Hypothalamus (tissue), 51 donors: ENCODE measurements at regions not wholly inside any gene's neighbourhood (a gene's known extent, or its start where the extent isn't known, plus 50 kb on each side); places are given as distances from the start of the nearest gene placed in this dataset.
"Not testable (repeated sequence)": the region's sequence is repeated elsewhere in the genome, so short reads cannot be mapped to it uniquely, and the experiment has no call there.

Experiments used
- DNase-seq, 51 donors: peaks; one replicate each; lab custom pipeline; 2025; lab: John Stamatoyannopoulos, UW

DNA sequence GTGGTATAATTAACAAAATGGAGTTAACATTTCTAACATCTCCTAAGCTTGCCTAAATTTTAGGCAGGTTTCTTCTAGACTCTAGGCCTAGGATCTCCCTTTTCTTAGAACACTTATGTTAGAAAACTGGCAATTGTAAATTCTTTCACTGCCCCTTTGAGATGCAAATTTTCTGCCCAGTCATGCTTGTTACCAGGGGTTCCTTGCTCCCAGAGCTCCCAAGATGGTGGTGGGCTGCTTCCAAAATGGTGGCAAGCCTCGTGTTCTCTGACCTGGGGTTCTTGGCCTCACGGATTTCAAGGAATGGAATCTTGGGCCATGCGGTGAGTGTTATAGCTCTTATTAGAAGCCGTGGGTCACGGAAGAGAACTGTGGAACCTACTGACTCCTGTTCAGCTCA lies 1361.4 kb downstream of the NCAM2 start:
- not testable (repeated sequence) for DNase-seq

DNA sequence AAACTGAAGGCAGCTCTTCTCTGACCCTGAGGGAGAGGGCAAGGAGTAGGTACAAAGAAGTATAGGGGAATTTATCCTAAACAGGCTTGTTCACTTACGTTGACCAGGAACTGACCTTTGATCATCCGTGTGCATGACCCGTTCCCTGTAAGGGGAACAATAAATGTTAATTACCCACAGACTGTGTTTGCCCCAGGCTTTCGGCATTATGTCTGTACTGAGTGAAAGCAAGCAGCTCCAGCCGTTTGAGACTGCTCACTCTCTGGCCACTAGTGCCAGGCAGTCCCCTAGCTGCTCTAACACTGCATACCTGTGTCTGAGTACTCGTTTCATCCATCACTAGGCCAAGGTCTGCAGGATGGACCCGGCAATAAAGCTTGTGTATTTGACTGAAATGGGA lies 1365.3 kb downstream of the NCAM2 start:
- no peak for DNase-seq

DNA sequence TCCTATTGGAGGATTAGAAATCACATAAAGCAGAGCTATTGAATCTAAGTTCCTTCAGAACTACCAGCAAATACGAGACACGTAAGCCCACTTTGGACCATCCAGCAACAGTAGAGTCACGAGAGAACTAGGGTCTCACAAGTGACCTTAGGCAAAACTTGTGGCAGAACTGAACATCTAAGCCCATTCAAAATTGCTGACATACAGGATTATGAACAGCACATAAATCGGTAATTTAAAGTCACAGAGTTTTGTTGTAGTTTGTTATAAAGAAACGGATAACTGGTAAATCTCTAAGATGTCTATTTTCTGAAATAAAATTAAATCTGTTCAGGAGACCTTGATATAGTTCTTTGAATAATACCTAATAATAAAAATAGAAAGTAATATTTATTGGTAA lies 1366.0 kb downstream of the NCAM2 start:
- DNase-seq, result no peak

DNA sequence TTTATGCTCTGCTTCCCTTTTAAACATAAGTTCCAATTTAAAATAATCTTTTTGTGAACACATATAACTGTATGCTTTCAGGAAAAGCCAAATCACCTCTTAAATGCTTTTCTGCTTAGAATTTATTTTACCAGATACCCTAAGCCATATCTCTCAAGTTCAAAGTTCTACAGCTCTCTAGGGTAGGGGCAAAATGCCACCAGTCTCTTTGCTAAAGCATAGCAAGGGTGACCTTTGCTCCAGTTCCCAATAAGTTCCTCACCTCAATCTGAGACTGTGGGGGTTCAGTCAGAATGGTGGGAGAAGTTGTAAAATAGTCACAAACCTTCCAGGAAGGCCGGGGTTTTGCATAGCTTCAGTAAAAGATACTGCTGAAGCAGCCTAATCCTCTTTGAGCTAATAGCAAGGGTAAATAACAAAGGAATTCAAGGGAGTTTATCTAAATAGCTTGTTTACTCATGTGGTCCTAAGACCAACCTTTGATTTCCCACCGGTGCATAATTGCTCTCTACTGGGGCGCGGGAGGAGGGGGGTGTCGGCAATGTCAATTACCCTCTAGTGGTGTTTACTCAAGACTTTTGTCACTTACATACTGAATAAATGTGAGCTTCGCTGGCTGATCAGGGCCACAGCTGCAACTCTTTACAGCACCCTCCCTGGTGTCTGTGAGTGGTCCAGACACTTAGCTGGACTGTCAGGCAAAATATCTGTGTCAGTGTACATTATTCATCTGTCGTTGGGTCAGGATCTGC lies 1376.2 kb downstream of the NCAM2 start:
- DNase-seq, result no peak

DNA sequence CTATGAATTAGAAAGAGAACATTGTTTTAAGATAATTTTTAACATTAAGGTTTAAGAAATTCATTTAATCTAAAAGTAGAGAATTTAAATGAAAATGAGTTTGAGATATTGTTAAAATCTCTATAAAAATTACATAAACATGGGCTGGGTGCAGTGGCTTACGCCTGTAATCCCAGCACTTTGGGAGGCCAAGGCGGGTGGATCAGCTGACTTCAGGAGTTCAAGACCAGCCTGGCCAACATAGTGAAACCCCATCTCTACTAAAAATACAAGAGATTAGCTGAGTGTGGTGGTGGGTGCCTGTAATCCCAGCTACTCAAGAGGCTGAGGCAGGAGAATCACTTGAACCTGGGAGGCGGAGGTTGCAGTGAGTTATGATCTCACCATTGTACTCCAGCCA lies 1379.6 kb downstream of the NCAM2 start:
- not testable (repeated sequence) for DNase-seq

DNA sequence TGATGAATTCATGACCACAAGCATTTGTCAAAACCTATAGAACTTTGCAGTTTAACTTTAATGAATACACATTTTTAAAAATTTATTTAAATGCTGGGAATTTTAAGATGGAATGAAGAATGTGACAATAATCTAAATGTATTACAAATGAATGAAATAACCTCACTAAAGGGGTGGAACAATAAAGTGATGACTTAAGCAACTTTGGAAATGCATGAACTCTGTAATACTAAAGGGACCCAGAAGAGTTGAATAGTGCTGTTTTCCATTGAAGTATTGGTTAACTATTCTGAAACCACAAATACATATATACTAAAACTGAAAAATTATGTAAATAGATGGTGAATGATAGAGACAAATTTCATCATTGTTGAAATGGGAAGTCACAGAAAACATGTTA lies 1395.1 kb downstream of the NCAM2 start:
- DNase-seq, result no peak

DNA sequence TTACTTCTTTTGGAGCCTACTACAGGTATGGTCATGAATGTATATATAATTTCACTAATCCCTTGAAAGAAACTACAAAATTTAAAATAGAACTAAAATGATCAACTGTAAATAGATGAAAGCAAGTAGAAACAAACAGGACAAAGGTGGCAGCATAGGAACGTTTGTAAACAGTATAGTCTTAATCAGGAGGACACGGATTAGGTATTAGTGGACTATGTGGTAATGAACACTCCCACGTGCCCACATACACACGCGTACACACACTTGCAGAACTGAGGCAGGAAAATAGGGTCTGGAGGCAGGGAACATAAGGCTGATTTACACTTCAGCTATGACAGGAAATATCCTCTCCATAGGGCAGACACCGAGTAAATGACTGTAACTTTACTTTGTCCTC lies 1397.8 kb downstream of the NCAM2 start:
- no peak for DNase-seq

DNA sequence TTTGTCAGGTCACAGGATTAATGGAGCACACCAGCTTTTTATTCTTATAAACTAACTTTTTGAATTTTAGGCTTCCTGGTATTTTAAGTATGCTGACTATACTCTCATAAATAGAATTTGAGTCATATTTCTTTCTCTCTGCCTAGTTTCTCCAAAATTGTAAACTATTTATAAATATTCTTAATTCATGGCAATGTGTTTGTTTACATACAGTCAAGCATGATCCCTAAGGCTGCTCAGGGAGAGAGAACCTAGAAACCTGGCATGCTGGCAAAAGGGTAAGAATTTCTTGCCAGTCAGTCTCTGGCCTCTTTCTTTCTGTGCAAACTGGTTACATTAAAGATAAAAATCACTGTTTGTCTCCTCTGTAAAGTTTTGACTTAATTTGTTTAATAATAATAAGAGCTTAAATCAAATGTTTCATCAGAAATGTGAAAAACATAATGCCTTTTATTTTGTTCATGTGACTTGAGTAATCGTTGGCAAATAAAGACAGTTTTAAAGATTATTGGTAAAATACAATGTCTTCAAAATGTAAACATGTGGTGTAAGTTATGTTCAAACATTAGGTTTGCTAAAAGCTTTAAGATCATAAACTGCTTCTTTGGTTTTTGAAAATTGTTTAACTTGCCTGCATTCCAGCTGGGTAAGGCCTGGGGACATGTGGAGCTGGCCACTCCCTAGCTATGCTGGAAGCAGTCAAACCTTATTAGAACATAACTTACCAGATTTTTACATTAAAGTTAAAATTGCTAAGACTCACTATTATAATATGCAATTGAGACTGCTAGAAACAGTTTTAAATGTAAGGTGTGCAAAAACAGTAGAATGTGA lies 1401.7 kb downstream of the NCAM2 start:
- DNase-seq, result no peak

DNA sequence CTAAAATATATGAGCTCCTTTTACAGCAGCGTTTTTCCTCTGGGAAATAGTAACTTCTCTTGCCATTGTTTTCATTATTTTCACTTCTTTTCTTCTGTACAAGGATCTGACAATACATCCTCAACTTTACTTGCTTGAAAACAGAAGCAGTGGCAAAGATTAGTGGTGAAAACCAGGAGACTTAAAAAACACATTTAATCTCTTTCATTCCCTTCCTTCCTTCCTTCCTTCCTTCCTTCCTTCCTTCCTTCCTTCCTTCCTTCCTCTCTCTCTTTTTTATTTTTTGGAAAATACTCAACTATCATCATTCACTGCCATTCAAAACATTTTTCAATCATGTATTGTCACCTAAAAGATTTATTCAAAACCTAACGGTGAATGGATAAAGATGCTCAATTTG lies 1411.4 kb downstream of the NCAM2 start:
- no peak for DNase-seq

DNA sequence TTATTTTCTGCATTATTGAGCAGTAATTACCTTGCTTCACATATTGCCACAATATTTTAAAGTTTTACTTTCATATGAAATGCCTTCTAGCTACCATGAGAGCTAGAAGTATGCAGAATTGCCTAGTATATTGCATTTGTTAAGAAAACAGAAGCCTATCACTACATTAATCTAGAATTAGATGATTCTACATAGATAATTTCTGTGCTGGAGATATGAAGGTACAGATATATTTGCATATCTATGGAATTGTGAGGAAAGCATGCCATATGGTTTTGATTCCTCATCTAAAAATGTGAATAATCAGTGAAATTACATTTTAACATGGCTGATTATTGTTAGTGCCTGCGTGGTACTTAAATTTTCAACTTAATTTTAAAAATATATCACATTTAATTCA lies 1418.3 kb downstream of the NCAM2 start:
- DNase-seq, result no peak

DNA sequence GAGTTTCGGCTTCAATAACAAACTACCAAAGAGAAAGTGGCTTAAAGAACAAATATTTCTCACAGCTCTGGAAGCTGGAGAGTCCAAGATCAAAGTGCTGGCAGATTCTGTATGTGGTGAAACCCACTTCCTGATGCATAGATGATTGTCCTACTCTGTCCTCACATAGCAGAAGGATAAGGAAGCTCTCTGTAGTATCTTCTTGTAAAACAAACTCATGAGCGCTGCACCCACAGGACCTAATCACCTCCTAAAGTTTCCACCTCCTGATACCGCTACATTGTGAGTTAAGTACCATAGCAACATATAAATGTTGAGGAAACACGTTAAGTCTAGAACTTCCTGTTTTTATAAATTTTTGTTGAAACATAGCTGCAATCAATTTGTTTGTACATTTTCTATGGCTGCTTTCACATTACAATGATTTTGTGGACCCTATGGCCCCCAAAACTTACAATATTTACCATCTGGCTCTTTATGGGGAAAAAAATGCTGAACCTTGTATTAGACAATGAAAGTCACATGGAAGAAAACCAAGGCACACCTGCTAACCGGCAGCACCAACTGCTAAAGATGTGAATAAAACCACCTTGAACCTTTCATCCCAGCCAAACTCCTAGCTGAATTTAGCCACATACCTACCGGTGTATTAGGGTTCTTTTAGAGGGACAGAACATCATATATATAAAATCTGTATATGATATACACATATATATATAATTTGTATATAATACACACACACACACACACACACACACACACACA lies 1423.4 kb downstream of the NCAM2 start:
- no peak for DNase-seq

DNA sequence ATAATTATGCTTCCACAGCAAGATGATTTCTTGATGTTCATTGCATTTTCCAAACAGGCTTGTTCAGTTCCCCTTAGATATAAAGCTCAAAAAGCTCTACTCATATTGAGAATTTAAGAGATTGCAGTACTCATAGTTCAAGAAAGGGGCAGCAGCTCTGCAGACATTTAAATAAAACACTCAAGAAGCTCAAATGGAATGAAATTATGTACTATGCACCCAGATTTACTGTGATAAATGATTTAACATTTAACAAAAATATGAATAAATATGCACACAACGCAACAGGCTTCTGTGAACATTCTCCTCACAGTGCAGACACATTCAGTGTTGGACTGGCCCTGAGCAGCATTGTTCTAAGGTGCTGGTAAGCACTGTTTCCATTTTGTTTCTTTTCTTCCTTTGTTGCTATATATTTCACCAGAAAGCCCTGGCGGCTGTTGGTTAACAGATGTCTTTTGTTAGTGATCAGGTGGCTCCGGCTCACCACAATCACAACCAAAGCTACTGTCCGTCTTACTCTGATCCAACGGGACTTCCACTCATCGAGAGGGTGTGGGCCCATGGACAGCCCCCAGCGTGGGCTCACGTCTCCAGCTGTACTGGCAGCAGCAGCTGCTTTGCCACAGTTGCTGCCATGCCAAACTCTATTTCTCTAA lies 1440.3 kb downstream of the NCAM2 start:
- no peak for DNase-seq

DNA sequence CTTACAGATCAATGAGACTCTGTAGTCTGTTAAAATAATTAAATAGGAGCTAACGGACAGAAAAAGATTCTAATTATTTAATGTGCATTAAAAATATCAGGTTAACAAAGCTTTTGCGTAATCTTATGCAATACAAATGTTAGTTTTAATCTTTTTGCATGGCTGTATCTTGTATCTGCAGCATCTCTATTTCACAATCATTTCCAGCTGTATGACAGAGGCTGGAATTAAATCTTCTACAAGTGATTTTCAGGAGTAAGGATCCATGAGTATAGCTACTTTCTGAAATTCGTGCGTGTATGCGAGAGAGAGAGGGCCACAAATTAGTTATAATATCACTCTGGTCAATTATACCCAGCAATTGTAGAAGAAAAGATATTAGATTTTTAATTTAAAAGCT lies 1446.8 kb downstream of the NCAM2 start:
- DNase-seq, result no peak

DNA sequence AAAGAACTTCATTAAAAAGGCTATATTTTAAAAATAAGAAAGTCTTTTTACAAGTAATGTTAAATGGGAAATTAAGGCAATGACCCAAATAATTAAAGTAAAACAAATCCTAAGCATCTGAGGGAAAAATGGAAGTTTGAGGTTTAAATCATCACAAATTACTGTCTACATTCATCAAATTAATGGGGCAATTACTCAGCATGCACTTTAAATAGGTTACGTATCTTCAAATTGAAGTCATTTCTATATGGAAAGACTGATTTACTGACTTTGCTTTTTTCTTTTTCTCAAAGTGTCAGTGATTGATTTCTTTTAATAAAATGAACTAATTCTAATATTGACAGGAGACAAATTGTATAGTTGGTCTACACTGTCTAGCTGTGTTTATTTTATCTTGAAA lies 1452.3 kb downstream of the NCAM2 start:
- DNase-seq, result no peak

DNA sequence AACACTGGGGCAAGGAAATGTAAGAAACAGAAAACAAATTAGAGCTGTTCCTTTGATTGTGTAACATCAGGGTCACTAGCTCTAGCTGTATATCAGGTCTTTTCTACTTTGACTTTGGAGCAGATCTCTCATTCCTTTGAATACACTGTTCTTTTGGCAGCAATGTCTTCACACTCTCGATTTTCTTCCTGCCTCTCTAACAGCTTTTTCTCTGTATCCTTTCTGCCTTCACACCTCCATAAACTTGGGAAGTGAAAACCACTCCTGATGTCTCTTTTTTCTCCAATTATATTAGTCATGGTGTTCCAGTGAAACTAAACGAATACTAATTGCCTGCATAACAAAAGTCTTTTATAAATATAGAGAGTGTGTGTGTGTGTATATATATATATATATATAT lies 1458.0 kb downstream of the NCAM2 start:
- DNase-seq, result no peak

DNA sequence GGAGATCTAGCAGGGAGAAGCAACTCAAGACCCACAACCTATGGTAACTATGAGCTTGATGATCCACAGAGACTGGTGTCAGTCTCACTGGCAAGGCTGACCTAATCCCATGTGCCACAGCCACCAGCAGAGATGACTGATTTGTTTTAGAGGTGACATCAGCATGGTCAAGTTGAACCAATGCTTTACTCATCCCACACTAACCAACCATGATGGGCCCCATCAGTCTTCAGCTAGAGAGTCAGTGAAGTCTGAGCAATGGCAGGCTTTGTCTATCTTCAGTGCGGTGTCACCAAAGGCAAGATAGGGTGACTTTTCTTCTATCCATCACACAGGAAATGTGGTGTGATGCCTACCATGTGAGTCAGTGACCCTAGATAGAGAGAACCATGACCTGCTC lies 1470.7 kb downstream of the NCAM2 start:
- no peak for DNase-seq

DNA sequence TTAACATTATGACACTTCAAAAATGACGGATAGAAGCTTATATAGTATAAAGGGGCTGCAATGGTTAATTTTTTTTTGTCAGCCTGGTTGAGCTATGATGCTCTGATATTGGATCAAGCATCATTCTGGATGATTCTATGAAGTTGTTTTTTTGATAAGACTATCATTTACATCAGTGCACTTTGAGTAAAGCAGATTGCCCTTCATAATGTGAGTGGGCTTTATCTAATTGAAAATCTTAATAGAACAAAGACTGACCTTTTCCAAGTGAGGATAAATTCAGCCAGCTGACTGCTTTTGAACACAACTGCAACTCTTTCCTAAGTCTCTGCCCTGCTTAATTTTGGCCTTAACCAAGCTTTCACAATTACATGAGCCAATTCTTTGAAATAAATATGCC lies 1476.2 kb downstream of the NCAM2 start:
- no peak for DNase-seq

DNA sequence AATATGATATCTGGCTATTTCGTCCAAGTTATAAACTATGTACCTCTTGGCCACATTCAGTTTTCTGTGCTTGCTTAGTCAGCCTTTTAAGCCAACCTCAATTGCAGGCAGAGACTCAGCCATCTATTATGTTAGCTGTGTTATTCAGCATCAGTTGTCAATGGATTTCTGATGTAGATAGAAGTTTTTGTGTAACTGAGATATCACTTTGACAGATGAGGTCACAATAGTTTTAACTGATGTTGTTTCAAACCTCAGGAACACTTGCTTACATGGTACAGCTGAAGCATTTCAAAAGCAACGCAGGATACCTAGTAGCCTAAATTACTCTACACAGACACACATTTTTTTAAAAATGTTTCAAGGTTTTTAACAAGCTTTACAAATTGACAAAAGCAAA lies 1478.0 kb downstream of the NCAM2 start:
- DNase-seq, result no peak

DNA sequence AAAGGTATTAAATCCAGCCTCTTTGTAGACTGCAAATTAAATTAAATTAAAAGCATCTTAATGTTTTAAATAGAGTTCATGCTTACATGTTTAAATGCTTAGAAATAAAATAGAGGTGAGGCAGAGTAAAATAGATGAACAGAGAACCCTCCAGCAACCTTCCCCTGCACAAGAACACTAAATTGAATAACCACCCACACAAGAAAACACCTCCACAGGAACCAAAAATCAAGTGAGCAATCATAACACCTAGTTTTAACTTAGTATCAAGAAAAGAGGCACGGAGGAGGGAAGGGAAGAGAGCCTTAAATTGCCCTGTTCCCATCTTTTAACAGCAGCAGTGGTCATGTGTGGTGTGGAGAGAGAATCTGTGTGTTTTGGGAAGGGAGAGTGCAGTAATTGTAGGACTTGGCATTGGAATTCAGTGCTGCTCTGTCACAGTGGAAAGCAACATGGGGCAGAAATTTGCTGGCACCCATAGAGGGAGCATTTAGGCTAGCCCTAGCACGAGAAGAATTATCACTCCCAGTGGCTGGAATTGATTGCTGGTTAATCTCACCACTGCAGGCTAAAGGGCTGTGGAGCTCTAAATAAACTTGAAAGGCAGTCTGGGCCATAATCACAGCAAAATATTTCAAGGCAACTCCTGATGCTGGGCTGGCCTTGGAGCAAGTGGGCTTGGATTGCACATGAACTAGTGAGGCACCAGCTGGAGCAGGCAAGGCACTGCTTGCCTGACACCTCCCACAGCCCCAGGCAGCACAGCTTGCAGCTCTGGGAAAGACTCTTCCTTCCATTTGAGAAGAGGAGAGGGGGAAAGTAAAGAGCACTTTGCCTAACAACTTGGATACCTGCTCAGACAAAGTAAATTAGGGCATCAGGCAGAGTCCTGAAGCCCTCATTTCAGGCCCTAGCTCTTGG lies 1478.8 kb downstream of the NCAM2 start:
- DNase-seq, result peak in 1 of 51 donors; percentile 3

DNA sequence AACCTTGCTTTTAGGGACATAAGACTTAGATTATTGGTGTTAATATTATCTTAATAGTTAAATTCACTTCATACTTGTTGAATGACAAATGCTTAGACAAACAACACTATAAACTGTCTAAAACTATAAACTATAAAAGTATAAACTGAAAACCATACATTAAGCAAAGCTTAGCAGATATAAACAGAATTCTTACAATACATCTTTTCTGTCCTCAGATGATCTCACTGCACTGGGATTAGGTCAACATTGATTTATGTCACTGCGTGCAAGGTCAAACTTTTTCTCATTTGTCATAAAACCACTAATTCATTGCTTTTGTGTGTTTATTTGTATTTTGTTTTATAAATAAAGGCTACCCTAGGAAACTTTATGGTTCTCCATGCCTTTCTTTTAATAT lies 1491.8 kb downstream of the NCAM2 start:
- DNase-seq, result no peak
